Ishikawa (cell line): ENCODE measurements at regions not wholly inside any gene's neighbourhood (a gene's known extent, or its start where the extent isn't known, plus 50 kb on each side); places are given as distances from the start of the nearest gene placed in this dataset.
"Not testable (repeated sequence)": the region's sequence is repeated elsewhere in the genome, so short reads cannot be mapped to it uniquely, and the experiment has no call there.

Source experiments
- CEBPB ChIP-seq: IDR thresholded peaks from 2 replicates; pipeline ENCODE4 v1.6.1; 2012
- CREB1 ChIP-seq: IDR thresholded peaks from 2 replicates; pipeline ENCODE4 v1.6.1; 2012; ENCODE audit warnings: low read depth
- EGR1 ChIP-seq: IDR thresholded peaks from 2 replicates; pipeline ENCODE4 v1.6.1; 2012
- EP300 ChIP-seq: IDR thresholded peaks from 2 replicates; pipeline ENCODE4 v1.6.1; 2012; ENCODE audit warnings: borderline replicate concordance
- FOXM1 ChIP-seq: IDR thresholded peaks from 2 replicates; pipeline ENCODE4 v1.6.1; 2012; ENCODE audit warnings: low read depth, borderline replicate concordance
- NFIC ChIP-seq: IDR thresholded peaks from 2 replicates; pipeline ENCODE4 v1.6.1; 2012
- RAD21 ChIP-seq: IDR thresholded peaks from 2 replicates; pipeline ENCODE4 v1.6.1; 2012; ENCODE audit warnings: low read depth
- REST ChIP-seq: IDR thresholded peaks from 2 replicates; pipeline ENCODE4 v1.6.1; 2012; ENCODE audit warnings: low read depth, mild to moderate bottlenecking
- TAF1 ChIP-seq: IDR thresholded peaks from 2 replicates; pipeline ENCODE4 v1.6.1; 2012; ENCODE audit warnings: low read depth, mild to moderate bottlenecking
- TEAD4 ChIP-seq: IDR thresholded peaks from 2 replicates; pipeline ENCODE4 v1.6.1; 2012
- YY1 ChIP-seq: IDR thresholded peaks from 2 replicates; pipeline ENCODE4 v1.6.1; 2012; ENCODE audit warnings: low read depth
- ZBTB7A ChIP-seq: IDR thresholded peaks from 2 replicates; pipeline ENCODE4 v1.6.1; 2012; ENCODE audit warnings: low read depth
- TF ChIP-seq, protein P1 (sequence below): IDR thresholded peaks from 2 replicates; pipeline ENCODE4 v1.6.1; 2012
- TF ChIP-seq, protein P2 (sequence below): IDR thresholded peaks from 2 replicates; pipeline ENCODE4 v1.6.1; 2012

DNA sequence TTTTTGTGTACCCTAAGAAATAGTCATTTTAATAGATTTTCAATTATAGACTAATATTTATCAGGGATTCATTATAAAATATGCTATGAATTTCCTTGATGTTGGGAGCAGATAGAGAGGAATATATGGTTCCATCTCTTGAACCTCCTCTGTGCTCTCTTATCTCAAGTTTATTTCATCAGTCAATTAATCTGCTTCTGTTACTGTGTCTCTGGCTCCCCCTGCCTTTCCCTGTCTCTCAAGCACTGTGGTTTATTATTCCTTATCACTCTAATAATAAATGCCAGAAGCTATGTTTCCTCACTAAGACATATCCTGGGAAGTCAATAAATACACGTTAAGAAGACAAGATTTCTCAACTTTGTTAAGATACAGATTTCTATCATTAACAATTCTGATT is 141.5 kb downstream of the SYT15 start:
- TF ChIP-seq CEBPB, YY1, FOXM1, REST, CREB1, NFIC, TEAD4, EGR1, EP300, TAF1, ZBTB7A: not testable (repeated sequence)
- TF ChIP-seq, protein P1, sequence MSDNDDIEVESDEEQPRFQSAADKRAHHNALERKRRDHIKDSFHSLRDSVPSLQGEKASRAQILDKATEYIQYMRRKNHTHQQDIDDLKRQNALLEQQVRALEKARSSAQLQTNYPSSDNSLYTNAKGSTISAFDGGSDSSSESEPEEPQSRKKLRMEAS, result not testable (repeated sequence)
- TF ChIP-seq RAD21, result peak; percentile 32
- TF ChIP-seq, protein P2, sequence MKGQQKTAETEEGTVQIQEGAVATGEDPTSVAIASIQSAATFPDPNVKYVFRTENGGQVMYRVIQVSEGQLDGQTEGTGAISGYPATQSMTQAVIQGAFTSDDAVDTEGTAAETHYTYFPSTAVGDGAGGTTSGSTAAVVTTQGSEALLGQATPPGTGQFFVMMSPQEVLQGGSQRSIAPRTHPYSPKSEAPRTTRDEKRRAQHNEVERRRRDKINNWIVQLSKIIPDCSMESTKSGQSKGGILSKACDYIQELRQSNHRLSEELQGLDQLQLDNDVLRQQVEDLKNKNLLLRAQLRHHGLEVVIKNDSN, result not testable (repeated sequence)
